ENCODE measurements at regions not wholly inside any gene's neighbourhood (a gene's known extent, or its start where the extent isn't known, plus 50 kb on each side); places are given as distances from the start of the nearest gene placed in this dataset.

DNA sequence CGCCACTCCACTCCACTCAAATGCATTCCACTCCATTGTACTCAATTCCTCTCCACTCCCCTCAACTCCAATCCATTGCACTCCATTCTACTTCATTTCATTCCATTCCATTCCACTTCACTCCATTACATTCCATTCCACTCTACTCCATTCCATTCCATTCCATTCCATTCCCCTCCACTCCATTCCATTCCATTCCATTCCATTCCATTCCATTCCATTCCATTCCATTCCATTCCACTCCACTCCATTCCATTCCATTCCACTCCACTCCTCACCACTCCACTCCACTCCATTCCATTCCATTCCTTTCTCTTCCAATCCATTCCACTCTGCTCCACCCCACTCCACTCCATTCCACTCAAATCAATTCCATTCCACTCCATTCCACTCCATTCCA is 1459.9 kb downstream of the TSPY10 start:
- TF ChIP-seq ARNTL (CRISPR knock-in tag; IDR thresholded peaks at IDR 0.05; ENCODE audit: borderline replicate concordance, low read depth) (no peak), CSDC2 (CRISPR knock-in tag; IDR thresholded peaks at IDR 0.05) (no peak), RARB (CRISPR knock-in tag; IDR thresholded peaks at IDR 0.05) (no peak), ISL1 (CRISPR knock-in tag; IDR thresholded peaks at IDR 0.05) (no peak), ZFP30 (CRISPR knock-in tag; IDR thresholded peaks at IDR 0.05) (no peak), GLIS3 (CRISPR knock-in tag; IDR thresholded peaks at IDR 0.05) (no peak), ZFP3 (CRISPR knock-in tag; IDR thresholded peaks at IDR 0.05) (no peak), TOX (CRISPR knock-in tag; IDR thresholded peaks at IDR 0.05; ENCODE audit: borderline replicate concordance) (no peak), ZNF8 (CRISPR knock-in tag; IDR thresholded peaks at IDR 0.05) (no peak)
- TF ChIP-seq, protein P1, sequence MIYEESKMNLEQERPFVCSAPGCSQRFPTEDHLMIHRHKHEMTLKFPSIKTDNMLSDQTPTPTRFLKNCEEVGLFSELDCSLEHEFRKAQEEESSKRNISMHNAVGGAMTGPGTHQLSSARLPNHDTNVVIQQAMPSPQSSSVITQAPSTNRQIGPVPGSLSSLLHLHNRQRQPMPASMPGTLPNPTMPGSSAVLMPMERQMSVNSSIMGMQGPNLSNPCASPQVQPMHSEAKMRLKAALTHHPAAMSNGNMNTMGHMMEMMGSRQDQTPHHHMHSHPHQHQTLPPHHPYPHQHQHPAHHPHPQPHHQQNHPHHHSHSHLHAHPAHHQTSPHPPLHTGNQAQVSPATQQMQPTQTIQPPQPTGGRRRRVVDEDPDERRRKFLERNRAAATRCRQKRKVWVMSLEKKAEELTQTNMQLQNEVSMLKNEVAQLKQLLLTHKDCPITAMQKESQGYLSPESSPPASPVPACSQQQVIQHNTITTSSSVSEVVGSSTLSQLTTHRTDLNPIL (CRISPR knock-in tag; IDR thresholded peaks at IDR 0.05; ENCODE audit: low read depth): no peak
- TF ChIP-seq, protein P2, sequence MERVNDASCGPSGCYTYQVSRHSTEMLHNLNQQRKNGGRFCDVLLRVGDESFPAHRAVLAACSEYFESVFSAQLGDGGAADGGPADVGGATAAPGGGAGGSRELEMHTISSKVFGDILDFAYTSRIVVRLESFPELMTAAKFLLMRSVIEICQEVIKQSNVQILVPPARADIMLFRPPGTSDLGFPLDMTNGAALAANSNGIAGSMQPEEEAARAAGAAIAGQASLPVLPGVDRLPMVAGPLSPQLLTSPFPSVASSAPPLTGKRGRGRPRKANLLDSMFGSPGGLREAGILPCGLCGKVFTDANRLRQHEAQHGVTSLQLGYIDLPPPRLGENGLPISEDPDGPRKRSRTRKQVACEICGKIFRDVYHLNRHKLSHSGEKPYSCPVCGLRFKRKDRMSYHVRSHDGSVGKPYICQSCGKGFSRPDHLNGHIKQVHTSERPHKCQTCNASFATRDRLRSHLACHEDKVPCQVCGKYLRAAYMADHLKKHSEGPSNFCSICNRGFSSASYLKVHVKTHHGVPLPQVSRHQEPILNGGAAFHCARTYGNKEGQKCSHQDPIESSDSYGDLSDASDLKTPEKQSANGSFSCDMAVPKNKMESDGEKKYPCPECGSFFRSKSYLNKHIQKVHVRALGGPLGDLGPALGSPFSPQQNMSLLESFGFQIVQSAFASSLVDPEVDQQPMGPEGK (CRISPR knock-in tag; IDR thresholded peaks at IDR 0.05; ENCODE audit: borderline replicate concordance): no peak
- TF ChIP-seq, protein P3, sequence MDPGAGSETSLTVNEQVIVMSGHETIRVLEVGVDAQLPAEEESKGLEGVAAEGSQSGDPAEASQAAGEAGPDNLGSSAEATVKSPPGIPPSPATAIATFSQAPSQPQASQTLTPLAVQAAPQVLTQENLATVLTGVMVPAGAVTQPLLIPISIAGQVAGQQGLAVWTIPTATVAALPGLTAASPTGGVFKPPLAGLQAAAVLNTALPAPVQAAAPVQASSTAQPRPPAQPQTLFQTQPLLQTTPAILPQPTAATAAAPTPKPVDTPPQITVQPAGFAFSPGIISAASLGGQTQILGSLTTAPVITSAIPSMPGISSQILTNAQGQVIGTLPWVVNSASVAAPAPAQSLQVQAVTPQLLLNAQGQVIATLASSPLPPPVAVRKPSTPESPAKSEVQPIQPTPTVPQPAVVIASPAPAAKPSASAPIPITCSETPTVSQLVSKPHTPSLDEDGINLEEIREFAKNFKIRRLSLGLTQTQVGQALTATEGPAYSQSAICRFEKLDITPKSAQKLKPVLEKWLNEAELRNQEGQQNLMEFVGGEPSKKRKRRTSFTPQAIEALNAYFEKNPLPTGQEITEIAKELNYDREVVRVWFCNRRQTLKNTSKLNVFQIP (CRISPR knock-in tag; IDR thresholded peaks at IDR 0.05; ENCODE audit: borderline replicate concordance, low read depth): no peak
- TF ChIP-seq, protein P4, sequence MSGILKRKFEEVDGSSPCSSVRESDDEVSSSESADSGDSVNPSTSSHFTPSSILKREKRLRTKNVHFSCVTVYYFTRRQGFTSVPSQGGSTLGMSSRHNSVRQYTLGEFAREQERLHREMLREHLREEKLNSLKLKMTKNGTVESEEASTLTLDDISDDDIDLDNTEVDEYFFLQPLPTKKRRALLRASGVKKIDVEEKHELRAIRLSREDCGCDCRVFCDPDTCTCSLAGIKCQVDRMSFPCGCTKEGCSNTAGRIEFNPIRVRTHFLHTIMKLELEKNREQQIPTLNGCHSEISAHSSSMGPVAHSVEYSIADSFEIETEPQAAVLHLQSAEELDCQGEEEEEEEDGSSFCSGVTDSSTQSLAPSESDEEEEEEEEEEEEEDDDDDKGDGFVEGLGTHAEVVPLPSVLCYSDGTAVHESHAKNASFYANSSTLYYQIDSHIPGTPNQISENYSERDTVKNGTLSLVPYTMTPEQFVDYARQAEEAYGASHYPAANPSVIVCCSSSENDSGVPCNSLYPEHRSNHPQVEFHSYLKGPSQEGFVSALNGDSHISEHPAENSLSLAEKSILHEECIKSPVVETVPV (CRISPR knock-in tag; IDR thresholded peaks at IDR 0.05): no peak

Data from SK-N-SH treated with all-trans-retinoic acid at 6 μM for 48 hours (cell line).